ENCODE measurements at regions not wholly inside any gene's neighbourhood (a gene's known extent, or its start where the extent isn't known, plus 50 kb on each side); places are given as distances from the start of the nearest gene placed in this dataset.

- no peak for DNase-seq
These were observed 289.6 kb downstream of the KIF4B start for GRCh38 chr5:155303120-155303519.

GRCh38 chr5:155307229-155307628, 293.7 kb downstream of the KIF4B start:
- DNase-seq: no peak

- no peak for DNase-seq
These were observed 294.7 kb downstream of the KIF4B start for GRCh38 chr5:155308289-155308688.

GRCh38 chr5:155309021-155309746, 295.6 kb downstream of the KIF4B start:
- no peak for DNase-seq

GRCh38 chr5:155311721-155312120, 298.2 kb downstream of the KIF4B start:
- DNase-seq: no peak

GRCh38 chr5:155313518-155313917, 300.0 kb downstream of the KIF4B start:
- DNase-seq: no peak

GRCh38 chr5:155316070-155316714, 302.6 kb downstream of the KIF4B start:
- DNase-seq: no peak

- DNase-seq: no peak
These were observed 319.1 kb downstream of the KIF4B start for GRCh38 chr5:155332618-155333017.

GRCh38 chr5:155342956-155343355, 329.4 kb downstream of the KIF4B start:
- DNase-seq: no peak

GRCh38 chr5:155343468-155343867, 329.9 kb downstream of the KIF4B start:
- DNase-seq: no peak

GRCh38 chr5:155353231-155353630, 339.7 kb downstream of the KIF4B start:
- DNase-seq: no peak

- DNase-seq: no peak
These were observed 352.5 kb downstream of the KIF4B start for GRCh38 chr5:155366096-155366495.

GRCh38 chr5:155367841-155368240, 354.3 kb downstream of the KIF4B start:
- no peak for DNase-seq

GRCh38 chr5:155368490-155368889, 354.9 kb downstream of the KIF4B start:
- DNase-seq: no peak

- no peak for DNase-seq
These were observed 366.9 kb downstream of the KIF4B start for GRCh38 chr5:155380480-155380879.

GRCh38 chr5:155381654-155382053, 368.1 kb downstream of the KIF4B start:
- no peak for DNase-seq

GRCh38 chr5:155389498-155389897, 375.9 kb downstream of the KIF4B start:
- no peak for DNase-seq

GRCh38 chr5:155394727-155395126, 381.2 kb downstream of the KIF4B start:
- no peak for DNase-seq

GRCh38 chr5:155402927-155403640, 389.5 kb downstream of the KIF4B start:
- DNase-seq: no peak

GRCh38 chr5:155406815-155407214, 393.3 kb downstream of the KIF4B start:
- DNase-seq: no peak

- no peak for DNase-seq
These were observed 394.9 kb downstream of the KIF4B start for GRCh38 chr5:155408465-155408864.

- DNase-seq: no peak
These were observed 403.2 kb downstream of the KIF4B start for GRCh38 chr5:155416765-155417164.

- DNase-seq: no peak
These were observed 405.5 kb downstream of the KIF4B start for GRCh38 chr5:155418960-155419579.

- no peak for DNase-seq
These were observed 416.6 kb downstream of the KIF4B start for GRCh38 chr5:155430192-155430591.

Data from CD4-positive, alpha-beta T cell treated with Interleukin-17A for 1 hour (primary cell).